Stimulated activated naive CD8-positive, alpha-beta T cell treated with anti-CD3 and anti-CD28 coated beads, Interleukin-15, Interleukin-2, amounts not matched to agents 100 U/mL and 50 U/mL, for 24 hours (primary cell): ENCODE measurements at regions not wholly inside any gene's neighbourhood (a gene's known extent, or its start where the extent isn't known, plus 50 kb on each side); places are given as distances from the start of the nearest gene placed in this dataset.

Source experiments
- ATAC-seq: fragments of 150-1000 bp; cut with Tn5 transposase; one replicate; pipeline ENCODE4 v1.10.0; 2021
- DNase-seq: peaks from one replicate; pipeline ENCODE4 v3.0.0; 2021

DNA sequence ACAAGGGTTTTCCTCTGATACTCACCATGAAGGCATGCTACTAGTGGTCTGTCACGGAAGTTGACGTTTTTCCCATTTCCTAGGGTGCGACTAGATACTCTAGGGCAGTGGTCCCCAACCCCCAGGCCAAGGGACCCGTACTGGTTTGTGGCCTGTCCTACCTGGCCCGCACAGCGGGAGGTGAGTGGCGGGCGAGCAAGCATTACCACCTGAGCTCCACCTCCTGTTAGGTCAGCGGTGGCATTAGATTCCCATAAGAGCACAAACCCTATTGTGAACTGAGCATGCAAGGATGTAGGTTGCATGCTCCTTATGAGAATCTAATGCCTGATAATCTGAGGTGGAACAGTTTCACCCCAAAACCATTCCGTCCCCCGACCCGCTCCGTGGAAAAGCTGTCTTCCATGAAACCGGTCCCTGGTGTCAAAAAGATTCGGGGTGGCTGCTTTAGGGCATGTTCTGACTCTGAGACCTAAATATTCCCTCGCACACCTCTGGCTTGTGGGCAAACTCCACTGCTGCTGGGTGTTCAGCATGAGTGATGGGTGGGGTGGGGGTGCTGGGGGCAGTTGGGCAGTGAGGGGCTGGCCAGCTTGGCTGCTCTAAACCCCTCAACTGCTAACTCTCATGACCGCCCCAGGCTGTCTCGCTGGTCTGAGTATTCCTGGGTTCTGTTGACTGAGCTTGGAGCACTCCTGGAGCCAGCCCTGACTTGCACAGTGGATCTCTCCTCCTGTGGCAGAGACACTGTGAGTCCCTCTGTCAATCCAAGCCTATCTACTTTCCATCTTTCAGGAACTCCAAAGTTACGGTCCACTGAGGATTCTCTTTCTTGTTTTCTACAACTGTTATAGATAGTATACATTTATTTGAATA, 78.3 kb upstream of the NEK6 start:
- ATAC-seq: no peak
- DNase-seq: no peak

DNA sequence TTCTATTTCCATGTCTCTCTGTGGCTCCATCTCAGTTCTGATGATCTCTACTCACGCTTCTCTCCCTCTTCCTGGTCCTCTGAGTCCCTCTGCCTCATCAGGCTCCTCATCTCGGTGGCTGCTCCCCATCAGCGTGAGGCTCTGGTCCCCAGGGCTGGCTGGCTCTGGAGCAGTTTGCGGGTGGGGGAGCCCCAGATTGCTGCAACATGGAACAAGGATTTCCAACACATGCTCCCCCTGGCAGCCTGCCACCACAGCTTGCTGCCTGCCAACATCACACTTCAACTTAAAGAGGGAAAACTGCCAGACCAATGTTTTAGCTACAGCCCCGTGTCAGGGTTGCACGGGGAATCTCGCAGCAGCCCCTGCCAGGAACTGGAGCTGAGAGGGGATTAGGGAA, 77.2 kb upstream of the NEK6 start:
- no peak for ATAC-seq
- no peak for DNase-seq

DNA sequence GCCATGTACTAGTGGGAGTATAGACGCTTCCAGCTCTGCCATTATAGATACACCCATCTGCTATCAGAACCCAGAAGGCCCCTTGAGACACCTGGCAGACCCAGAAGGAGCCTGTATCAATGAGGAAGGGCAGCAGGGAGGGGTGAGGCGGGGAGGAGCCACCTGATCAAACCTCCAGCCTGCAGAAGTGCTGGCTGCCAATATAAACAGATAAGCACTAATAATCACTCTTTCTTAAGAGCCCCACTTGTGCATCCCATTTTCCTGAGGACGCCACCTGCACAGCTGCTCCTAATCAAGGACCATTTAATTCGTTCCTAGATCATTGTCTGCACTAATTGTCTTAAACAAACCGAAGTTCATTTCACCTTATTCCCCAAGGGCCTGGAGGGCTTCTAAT, 75.0 kb upstream of the NEK6 start:
- ATAC-seq (no peak), DNase-seq (no peak)

DNA sequence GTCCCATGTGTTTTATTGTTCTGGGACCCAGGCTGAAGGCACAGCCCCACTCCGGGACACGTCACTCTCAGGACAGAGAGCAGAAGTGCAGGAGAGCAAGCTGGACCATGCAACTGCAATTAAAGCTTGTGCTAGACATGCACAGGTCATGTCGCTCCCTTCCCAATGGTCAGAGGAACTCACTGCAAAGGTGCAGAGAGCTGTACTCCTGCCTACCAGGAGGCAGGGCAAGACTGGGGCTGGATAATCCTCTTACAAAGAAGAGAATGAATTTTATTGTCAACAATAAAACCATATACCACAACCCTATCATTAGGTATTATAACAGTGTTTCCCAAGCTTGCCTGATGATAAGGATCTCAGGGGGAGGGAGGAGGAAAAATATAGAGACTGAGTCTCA, 74.0 kb upstream of the NEK6 start:
- no peak for ATAC-seq
- no peak for DNase-seq

DNA sequence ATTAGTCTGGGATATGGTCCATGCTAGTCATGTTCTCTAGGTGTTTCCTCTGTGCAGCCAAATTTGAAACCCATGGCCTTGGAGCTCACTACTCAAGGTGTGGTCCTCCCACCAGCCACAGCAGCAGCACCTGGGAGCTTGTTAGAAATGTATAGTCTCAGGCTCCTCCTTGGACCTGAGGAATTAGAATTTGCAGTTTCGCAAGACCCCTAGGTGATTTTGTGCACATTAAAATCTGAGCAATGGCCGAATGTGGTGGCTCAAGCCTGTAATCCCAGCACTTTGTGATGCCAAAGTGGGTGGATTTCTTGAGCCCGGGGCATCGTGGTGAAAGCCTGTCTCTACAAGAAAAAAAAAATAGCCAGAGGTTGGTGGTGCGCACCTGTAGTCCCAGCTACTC, 72.3 kb upstream of the NEK6 start:
- ATAC-seq (no peak), DNase-seq (no peak)

DNA sequence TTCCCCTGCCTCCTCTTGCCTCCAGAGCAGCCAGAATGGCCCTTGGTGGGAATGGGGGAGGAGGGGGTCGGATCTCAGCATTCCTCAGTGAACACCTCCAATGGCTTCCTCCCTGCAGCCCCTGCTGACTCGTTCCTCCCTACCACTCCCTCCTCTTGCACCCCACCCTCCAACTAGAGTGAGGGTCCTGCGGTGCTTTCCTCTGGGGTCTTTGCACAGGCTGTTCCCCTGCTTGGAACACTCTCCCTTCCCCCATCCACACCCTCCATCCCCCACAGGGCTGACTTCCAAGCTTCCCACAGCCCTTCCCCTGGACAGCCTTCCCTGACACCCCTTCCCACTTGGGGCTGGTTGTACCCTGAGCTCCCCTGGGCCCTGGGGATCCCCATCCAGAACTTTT, 70.4 kb upstream of the NEK6 start:
- ATAC-seq (no peak), DNase-seq (no peak)

DNA sequence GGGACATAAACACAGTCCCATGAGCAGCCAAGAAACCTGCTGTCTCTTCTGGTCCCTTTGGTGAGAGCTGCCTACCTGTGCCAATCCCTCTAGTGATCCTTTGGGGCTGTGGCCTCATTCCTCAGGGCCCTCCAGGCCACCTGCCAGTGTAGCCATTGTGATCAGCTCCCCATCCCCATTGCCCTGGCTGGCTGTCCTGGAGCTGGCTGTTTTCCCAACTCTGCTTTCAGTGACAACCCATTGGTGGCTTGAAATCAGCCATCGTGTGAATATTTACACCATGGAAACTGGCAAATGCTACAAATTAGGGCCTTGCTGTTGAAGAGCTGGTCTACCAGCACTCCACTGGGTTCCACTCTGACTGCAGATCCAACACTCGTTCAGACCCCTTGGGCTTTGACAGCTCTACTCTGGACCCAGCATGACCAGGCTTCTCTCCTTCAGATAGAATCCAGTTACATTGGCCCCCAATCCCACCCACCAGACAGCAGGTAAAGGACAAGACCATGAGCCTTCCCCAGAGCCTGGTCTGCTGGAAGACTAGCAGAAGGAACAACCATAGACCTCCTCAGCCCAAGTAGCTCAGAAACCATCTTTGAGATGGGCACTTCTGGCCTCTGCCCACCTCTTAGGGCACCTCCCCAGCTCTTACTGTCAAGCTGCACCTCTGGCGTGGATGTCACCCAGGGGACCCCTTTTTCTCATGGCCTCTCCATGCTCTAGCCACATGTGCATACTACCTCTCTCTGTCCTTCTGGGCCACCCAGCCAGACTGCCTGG, 69.2 kb upstream of the NEK6 start:
- no peak for DNase-seq
- no peak for ATAC-seq

DNA sequence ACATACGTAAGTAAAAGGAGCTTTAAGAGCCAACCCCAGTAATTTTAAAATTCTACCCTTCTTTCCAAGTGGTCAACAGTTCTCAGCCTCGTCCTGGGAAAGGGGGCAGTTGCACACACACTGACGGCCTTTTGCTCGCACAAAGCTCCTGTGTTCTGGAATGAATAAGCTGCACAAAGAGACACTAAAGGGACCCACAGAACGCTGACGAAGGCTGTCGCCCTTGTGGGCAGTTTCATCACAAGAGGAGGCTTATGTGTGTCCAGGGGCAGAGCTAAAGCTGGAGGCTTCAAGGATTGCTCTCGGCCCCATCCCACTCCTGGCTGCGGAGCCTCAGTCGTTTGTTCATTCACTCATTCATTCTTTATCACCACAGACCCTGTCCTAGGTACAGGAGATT, 67.0 kb upstream of the NEK6 start:
- DNase-seq (no peak), ATAC-seq (no peak)

DNA sequence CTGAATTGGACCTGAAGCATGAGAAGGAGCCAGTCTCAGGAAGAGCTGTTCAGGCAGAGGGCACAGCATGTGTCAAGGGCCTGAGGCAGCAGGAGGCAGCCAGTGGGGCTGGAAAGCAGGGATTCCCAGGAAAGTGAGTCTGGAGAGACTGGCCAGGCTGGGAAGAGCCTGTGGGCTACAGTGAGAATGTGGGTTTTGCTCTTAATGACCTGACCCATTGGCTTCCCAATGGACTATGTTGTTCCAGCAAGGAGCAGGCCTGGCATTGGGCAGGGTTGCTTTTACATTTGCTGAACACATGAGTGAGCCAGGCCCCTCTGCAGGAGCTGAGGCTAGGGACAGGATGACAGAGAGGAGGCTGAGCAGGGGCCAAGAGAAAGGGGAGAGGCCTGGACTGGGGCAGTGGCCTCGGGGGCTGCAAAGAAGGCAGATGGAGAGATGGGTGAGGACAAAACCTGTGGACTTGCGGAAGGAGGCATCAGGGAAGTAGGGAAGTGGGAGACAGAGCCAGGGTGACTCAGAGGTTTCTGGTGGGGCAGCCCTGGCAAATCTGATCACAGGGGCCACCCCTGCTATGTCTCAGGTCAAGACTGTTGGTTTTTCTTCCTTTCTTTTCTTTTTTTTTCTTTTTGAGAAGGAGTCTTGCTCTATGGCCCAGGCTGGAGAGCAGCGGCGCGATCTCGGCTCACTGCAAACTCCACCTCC, 65.9 kb upstream of the NEK6 start:
- DNase-seq (no peak), ATAC-seq (no peak)

DNA sequence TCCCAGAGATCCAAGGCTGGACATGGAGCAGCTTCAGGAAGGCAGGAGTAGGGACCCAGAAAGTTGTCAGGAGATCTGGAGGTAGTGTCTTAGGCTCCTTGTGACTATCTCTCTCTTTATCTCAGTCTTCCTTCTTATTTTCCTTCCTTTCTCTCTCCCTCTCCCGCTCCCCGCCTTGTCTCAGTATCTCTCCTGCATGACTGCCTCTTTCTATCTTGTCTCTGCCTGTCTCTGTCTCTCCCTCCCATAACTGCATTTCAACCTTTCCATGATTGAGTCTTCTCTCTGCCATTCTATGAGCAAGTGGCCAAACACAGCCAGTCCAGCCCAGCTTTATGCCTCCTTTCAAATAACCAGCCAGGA, 61.0 kb upstream of the NEK6 start:
- DNase-seq: no peak
- no peak for ATAC-seq

DNA sequence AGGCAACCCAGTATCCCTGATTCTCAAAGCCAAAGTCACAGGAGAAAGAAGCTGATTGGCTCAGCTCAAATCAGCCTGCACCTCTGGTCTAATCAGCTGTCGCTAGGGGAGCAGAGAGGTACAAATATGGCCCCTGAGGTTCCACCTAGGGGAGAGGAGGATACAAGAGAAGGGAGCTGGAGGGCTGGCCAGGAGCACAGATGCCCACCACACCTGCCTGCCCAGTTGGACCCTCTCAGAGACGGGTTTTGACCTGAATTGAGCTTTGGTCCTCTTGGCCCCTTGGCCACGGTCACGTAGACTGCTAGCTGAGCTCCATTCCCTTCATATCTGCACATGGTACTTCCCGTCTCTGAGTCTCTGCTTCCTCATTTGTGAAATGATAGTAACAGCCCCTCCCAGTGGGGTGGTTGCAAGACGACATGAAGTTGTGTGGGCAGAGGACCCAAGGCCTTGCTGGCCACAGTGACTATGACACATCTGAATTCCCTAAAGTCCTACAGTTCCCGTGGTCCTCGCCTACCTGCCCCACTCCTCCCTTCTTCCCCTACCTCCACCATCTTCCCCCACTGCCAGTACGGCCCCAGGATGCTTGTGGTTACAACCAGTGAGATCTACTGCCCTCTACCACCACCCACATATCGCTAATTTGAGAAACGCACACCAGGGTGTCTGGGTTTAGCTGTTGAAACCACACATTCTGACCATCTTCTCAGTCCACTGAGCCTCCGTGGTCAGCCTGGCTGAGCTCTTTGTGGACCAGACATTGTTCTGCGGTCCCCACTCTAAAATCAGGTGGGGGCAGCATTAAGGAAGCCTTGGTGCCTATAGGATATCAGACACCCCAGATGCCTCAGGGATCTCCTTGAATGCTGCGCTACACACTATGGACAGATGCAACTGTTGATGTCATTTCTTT, 60.3 kb upstream of the NEK6 start:
- ATAC-seq (peak; percentile 28), DNase-seq (no peak)

DNA sequence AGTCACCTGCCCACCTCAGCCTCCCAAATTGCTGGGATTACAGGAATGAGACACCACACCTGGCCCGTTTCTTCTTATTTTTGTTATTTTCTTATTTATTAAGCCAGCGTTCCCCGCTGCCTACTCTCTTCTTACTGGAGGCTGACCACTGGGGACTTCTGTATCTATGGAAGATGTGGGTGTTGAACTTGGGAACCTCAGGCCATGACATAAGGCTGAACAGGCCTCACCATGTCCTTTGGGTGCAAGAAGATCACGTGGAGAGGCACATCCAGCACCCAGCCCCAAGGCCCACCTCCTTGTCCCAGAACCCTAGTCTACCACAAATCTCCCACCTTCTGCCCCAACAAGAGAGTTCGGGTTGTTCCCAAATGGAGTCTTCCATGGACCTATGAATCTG, 59.4 kb upstream of the NEK6 start:
- DNase-seq (no peak), ATAC-seq (no peak)

DNA sequence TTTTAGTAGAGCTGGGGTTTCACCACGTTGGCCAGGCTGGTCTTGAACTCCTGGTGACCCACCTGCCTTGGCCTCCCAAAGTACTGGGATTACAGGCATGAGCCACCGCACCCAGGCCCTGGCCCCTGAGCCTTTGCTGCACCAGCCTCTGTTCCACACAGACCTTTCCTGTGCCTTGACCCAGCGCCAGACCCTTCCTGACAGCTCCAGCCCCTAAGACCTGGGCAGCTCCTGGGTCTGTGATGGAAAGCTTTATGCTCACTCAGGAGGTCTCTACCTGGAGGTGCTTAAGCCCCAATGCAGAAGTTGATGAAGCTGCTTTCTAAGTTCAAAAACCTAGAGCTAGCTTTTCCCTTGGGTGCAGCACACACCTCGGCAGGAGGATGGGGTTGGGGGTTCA, 58.8 kb upstream of the NEK6 start:
- DNase-seq (no peak), ATAC-seq (no peak)

DNA sequence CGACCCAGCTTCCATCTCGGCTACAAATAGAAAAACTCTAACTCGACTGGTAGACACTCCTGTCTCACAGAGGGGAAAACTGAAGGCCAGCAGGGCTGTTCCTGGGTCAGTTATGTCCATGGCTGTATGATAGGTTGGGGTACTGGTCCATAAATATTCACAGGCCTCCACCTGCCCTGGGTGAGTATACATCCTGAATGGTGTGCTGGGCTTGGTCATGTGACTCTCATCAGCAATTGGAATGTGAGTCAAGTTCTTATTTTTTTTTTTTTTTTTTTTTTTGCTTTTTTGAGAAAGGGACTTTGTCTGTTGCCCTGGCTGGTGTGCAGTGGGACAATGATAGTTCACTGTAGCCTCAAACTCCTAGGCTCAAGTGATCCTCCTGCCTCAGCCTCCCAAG, 58.3 kb upstream of the NEK6 start:
- DNase-seq (no peak), ATAC-seq (no peak)

DNA sequence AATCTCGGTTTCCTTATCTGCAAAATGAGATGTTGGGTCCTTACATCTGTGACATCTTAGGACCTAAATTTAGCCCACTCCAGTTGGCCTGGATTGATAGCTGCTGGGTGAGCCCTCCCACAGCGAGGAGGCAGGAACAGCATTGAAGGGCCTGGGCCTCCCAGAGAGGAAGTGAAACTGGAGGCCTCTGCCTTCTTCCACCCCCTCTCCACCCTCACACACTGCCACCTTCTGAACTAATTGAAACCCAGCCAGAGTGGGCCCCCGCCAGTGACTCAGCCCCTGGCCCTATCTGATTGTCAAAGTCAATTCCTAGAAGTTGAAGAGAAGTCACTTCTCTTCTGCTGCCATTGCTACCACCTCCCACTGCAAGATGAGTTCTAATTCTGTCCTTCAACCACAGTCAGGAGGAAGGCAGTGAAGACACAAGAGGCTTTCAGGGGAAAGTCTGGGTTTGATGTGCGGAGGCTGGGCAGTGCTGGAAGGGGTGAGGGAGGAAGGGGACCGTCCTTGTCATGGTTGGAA, 55.2 kb upstream of the NEK6 start:
- ATAC-seq (peak; percentile 93), DNase-seq (peak; percentile 86)

DNA sequence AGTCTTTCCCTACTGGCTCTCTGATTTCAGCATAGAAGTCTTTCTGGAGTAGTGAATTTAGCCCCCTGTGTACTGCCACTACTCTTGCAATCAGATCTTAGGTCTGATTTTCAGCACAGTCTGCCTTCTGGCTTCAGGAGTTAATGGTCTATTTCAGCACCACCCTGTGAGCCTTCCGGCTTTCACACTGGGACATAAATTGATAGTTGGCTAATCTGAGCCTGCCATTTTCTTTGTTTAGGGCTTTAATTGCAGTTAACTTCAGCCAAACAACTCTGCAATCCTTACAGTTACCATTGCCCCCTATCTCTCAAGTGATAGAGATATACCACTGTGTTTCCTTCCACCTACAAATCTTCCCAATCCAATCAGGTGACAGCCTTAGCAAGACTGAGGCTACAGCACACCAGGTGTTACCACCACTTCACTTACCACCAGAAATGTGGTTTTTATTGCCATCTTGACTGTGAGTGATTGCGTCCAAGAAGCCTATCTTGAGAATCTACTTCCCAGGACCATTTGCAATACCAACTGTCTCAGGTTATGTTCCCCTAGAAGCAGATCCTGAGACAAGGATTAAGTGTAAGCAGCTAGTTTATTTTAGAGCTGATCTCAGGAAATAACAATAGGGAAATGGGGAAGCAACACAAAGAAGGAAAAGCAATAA, 51.9 kb upstream of the NEK6 start:
- DNase-seq: no peak
- no peak for ATAC-seq

DNA sequence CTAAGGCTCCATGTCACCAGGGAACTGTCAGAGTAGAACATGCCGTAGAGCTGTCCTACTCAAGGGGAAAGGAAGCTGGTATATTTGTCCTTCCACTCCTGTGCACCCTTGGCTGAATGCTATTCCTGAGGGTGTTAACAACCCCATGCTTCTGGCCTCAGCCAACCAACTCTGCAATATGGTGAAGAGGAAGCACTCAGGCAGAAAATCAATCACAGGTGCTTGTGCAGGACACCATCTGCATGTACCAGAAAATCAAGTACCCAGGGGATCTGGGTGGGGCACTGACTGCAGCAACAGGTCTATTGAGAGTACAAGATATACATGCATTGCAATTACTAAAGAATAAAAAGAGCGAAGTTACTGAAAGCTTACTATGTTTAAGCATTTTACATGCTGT, 51.4 kb upstream of the NEK6 start:
- no peak for DNase-seq
- ATAC-seq: no peak
